ENCODE measurements at regions not wholly inside any gene's neighbourhood (a gene's known extent, or its start where the extent isn't known, plus 50 kb on each side); places are given as distances from the start of the nearest gene placed in this dataset.

GRCh38 chr3:23094412-23094811, 108.7 kb upstream of the UBE2E2 start:
- DNase-seq (ENCODE audit: low spot score): no peak
- TF ChIP-seq, protein P1, sequence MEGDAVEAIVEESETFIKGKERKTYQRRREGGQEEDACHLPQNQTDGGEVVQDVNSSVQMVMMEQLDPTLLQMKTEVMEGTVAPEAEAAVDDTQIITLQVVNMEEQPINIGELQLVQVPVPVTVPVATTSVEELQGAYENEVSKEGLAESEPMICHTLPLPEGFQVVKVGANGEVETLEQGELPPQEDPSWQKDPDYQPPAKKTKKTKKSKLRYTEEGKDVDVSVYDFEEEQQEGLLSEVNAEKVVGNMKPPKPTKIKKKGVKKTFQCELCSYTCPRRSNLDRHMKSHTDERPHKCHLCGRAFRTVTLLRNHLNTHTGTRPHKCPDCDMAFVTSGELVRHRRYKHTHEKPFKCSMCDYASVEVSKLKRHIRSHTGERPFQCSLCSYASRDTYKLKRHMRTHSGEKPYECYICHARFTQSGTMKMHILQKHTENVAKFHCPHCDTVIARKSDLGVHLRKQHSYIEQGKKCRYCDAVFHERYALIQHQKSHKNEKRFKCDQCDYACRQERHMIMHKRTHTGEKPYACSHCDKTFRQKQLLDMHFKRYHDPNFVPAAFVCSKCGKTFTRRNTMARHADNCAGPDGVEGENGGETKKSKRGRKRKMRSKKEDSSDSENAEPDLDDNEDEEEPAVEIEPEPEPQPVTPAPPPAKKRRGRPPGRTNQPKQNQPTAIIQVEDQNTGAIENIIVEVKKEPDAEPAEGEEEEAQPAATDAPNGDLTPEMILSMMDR (IDR thresholded peaks at IDR 0.05): no peak
- Histone ChIP-seq H3K4me3 (no peak overlapping the region), H3K27ac (no peak overlapping the region)

DNA sequence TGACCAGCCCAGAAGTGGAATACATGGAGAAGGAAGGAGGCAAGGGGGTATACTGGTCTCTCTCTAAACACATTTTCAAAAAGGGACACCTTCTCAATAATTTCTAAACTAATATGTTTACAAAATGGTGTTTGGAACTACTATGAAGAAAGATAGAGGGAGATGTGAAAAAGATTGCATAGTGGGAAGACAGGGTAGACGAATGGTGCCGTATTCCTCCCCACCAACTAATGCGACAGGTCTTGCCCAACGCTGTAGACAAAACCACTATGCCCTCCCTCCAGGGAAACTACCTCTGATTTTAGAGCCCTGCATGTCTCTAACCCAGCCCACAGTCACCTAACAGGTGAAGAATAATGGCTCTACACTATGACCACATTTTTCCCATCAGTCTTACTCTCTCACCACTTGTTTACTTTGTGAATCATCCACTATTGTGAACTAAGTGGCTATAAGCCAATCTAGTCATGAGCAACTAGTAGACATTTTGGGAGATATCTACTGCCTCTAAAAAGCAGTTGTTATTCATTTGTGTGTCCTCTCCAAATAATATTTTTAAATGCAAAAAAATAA, 108.2 kb upstream of the UBE2E2 start:
- Histone ChIP-seq H3K4me3 (no peak overlapping the region), H3K27ac (no peak overlapping the region)
- no peak for DNase-seq (ENCODE audit: low spot score)
- TF ChIP-seq, protein P1 (IDR thresholded peaks at IDR 0.05): no peak

- Histone ChIP-seq H3K27ac (no peak overlapping the region), H3K4me3 (no peak overlapping the region)
- DNase-seq (ENCODE audit: low spot score): no peak
- TF ChIP-seq, protein P1 (IDR thresholded peaks at IDR 0.05): no peak
These were observed 107.1 kb upstream of the UBE2E2 start for GRCh38 chr3:23096041-23096440.

GRCh38 chr3:23099021-23099420, 104.1 kb upstream of the UBE2E2 start:
- TF ChIP-seq, protein P1 (IDR thresholded peaks at IDR 0.05): no peak

DNA sequence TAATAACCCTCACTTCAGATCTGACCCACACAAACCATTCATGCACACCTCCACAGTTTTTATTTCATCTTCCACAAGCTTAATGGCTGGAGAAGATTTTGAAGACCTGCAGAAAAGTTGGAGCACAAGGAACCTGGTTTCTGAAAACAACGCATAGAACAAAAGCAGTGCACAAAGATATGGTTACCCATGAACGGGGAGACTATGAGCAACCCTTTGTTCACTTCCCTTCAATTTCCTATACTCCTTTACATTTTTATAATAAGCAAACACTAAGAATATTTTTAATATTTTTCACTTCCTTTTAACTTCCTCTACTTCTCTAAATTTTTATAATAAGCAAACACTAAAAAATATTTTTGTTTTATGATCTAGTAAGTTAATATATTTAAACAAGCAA, 103.5 kb upstream of the UBE2E2 start:
- TF ChIP-seq, protein P1 (IDR thresholded peaks at IDR 0.05): no peak
- no peak for DNase-seq (ENCODE audit: low spot score)

More at GRCh38 chr3:23099021-23099420, 104.1 kb upstream of the UBE2E2 start:
- no peak for DNase-seq (ENCODE audit: low spot score)
- H3K4me3 ChIP-seq: no peak overlapping the region
- H3K27ac ChIP-seq: no peak overlapping the region

GRCh38 chr3:23100106-23100505, 103.0 kb upstream of the UBE2E2 start:
- no peak for DNase-seq (ENCODE audit: low spot score)
- H3K4me3 ChIP-seq: no peak overlapping the region
- TF ChIP-seq, protein P1 (IDR thresholded peaks at IDR 0.05): no peak
- no peak overlapping the region for H3K27ac ChIP-seq

More for the DNA sequence above, 103.5 kb upstream of the UBE2E2 start:
- Histone ChIP-seq H3K27ac (no peak overlapping the region), H3K4me3 (no peak overlapping the region)

DNA sequence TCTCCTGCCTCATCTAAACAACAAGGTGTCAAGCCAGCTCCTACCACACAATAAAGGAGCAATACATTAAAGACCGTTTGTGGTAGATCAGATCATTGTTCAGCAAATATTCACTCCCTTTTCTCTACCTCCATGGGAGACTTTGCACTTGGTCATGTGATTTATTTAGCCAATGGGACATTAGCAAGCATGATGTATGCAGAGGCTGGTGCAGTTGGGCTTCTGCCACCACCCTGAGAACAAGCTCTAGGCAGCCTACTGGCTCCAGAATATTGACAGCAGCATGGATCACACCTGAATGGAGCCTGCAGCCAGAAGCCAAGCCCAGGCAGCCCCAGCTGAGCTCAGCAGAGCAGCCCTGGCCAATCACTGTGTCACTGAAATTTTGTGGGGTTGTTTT, 99.4 kb upstream of the UBE2E2 start:
- DNase-seq (ENCODE audit: low spot score): no peak
- no peak overlapping the region for H3K27ac ChIP-seq
- TF ChIP-seq, protein P1 (IDR thresholded peaks at IDR 0.05): no peak
- H3K4me3 ChIP-seq: no peak overlapping the region
